Dermis blood vessel endothelial cell (primary cell): ENCODE measurements at regions not wholly inside any gene's neighbourhood (a gene's known extent, or its start where the extent isn't known, plus 50 kb on each side); places are given as distances from the start of the nearest gene placed in this dataset.
"Not testable (repeated sequence)": the region's sequence is repeated elsewhere in the genome, so short reads cannot be mapped to it uniquely, and the experiment has no call there.

ENCODE experiments used
- DNase-seq: peaks from one replicate; pipeline ENCODE4 v3.0.0; 2010

- not testable (repeated sequence) for DNase-seq
These were observed 61.9 kb downstream of the NPIPB5 start for GRCh38 chr16:22572331-22573224.

GRCh38 chr16:22573225-22573530, 62.5 kb downstream of the NPIPB5 start:
- DNase-seq: not testable (repeated sequence)

GRCh38 chr16:22576506-22576905, 65.8 kb downstream of the NPIPB5 start:
- DNase-seq: not testable (repeated sequence)

- DNase-seq: not testable (repeated sequence)
These were observed 72.5 kb downstream of the NPIPB5 start for GRCh38 chr16:22583195-22583594.

GRCh38 chr16:22584459-22584858, 73.8 kb downstream of the NPIPB5 start:
- DNase-seq: not testable (repeated sequence)

GRCh38 chr16:22584941-22585340, 74.2 kb downstream of the NPIPB5 start:
- DNase-seq: not testable (repeated sequence)

GRCh38 chr16:22585431-22585830, 74.7 kb downstream of the NPIPB5 start:
- DNase-seq: peak; percentile 66

- DNase-seq: not testable (repeated sequence)
These were observed 76.0 kb downstream of the NPIPB5 start for GRCh38 chr16:22586732-22587131.

- not testable (repeated sequence) for DNase-seq
These were observed 79.1 kb downstream of the NPIPB5 start for GRCh38 chr16:22589757-22590156.

GRCh38 chr16:22596445-22597045, 85.9 kb downstream of the NPIPB5 start:
- not testable (repeated sequence) for DNase-seq

GRCh38 chr16:22603744-22604143, 93.1 kb downstream of the NPIPB5 start:
- DNase-seq: not testable (repeated sequence)

GRCh38 chr16:22606619-22607018, 95.9 kb downstream of the NPIPB5 start:
- DNase-seq: not testable (repeated sequence)

- not testable (repeated sequence) for DNase-seq
These were observed 99.1 kb downstream of the NPIPB5 start for GRCh38 chr16:22609798-22610197.

- not testable (repeated sequence) for DNase-seq
These were observed 100.4 kb downstream of the NPIPB5 start for GRCh38 chr16:22611128-22611527.

GRCh38 chr16:22614271-22614947, 103.7 kb downstream of the NPIPB5 start:
- DNase-seq: no peak

- DNase-seq: no peak
These were observed 108.2 kb downstream of the NPIPB5 start for GRCh38 chr16:22618842-22619241.

GRCh38 chr16:22621586-22622155, 111.0 kb downstream of the NPIPB5 start:
- no peak for DNase-seq

GRCh38 chr16:22622703-22623102, 112.0 kb downstream of the NPIPB5 start:
- no peak for DNase-seq

GRCh38 chr16:22623351-22623781, 112.7 kb downstream of the NPIPB5 start:
- no peak for DNase-seq

- no peak for DNase-seq
These were observed 113.5 kb downstream of the NPIPB5 start for GRCh38 chr16:22624038-22624799.

GRCh38 chr16:22624800-22625533, 114.3 kb downstream of the NPIPB5 start:
- DNase-seq: no peak

- DNase-seq: no peak
These were observed 115.3 kb downstream of the NPIPB5 start for GRCh38 chr16:22625967-22626366.
